A673 (cell line): ENCODE measurements at regions not wholly inside any gene's neighbourhood (a gene's known extent, or its start where the extent isn't known, plus 50 kb on each side); places are given as distances from the start of the nearest gene placed in this dataset.

Source experiments
- EZH2 ChIP-seq: fragments of 200-600 bp; sonication (generic); IDR thresholded peaks from 2 replicates; pipeline ENCODE4 v1.6.1; 2017; ENCODE audit warnings: borderline replicate concordance, low read depth, mild to moderate bottlenecking, mixed read lengths, antibody characterized with exemption, low read length; ENCODE audit not compliant: poor library complexity, severe bottlenecking
- TF ChIP-seq, protein P1 (sequence below): fragments of 300-800, 200-600 bp; sonication (generic); conservative IDR thresholded peaks from 2 replicates; pipeline ENCODE4 v1.5.1; 2017; ENCODE audit warnings: low read depth, mild to moderate bottlenecking, antibody characterized with exemption, low read length, moderate library complexity, mixed read lengths

DNA sequence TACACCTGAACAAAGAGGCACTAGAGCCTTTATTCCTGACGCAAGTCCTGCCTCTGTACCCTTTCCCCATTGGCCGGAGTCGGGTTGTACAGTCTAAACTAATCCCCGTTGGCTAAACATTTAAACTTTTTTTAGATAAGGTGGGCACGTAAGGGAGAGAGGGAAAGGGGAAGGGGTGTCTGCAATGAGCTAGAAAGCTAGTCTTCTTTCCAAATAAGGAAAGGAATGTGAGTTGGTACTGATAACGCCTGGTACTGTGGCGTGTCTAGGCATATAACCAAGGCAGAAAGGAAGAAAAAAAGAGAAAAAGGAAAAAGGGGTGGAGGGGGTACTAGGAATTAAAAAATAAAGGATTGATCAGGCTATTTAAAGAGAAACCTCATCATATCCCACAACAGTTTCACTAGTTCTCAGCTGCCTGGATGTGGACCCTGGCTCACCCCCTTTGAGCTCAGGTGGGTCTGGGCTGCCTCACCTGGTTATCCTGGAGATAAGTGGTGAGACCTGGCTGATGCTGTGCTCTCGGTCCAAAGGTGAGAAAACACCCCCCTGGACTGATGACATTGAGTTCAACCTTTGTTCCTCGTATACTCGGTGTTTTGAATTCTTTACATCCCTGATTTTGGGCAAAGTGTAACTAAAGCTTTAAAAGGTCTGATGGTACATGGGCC lies 90.9 kb upstream of the EEF2KMT start:
- TF ChIP-seq, protein P1, sequence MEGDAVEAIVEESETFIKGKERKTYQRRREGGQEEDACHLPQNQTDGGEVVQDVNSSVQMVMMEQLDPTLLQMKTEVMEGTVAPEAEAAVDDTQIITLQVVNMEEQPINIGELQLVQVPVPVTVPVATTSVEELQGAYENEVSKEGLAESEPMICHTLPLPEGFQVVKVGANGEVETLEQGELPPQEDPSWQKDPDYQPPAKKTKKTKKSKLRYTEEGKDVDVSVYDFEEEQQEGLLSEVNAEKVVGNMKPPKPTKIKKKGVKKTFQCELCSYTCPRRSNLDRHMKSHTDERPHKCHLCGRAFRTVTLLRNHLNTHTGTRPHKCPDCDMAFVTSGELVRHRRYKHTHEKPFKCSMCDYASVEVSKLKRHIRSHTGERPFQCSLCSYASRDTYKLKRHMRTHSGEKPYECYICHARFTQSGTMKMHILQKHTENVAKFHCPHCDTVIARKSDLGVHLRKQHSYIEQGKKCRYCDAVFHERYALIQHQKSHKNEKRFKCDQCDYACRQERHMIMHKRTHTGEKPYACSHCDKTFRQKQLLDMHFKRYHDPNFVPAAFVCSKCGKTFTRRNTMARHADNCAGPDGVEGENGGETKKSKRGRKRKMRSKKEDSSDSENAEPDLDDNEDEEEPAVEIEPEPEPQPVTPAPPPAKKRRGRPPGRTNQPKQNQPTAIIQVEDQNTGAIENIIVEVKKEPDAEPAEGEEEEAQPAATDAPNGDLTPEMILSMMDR: no peak
- TF ChIP-seq EZH2: no peak
